GM08714 (cell line): ENCODE measurements at regions not wholly inside any gene's neighbourhood (a gene's known extent, or its start where the extent isn't known, plus 50 kb on each side); places are given as distances from the start of the nearest gene placed in this dataset.
"Not testable (repeated sequence)": the region's sequence is repeated elsewhere in the genome, so short reads cannot be mapped to it uniquely, and the experiment has no call there.

Source experiments
- H3K4me3 ChIP-seq: fragments of 200-500 bp; sonication (Bioruptor generic); 2 replicates; pipeline ENCODE4 v1.5.1; 2014; ENCODE audit warnings: mild to moderate bottlenecking, low read length, inconsistent platforms
- ZNF274 ChIP-seq: IDR thresholded peaks from 2 replicates; pipeline ENCODE4 v1.6.1; 2012; ENCODE audit warnings: mild to moderate bottlenecking, low read depth, low read length

- no peak for TF ChIP-seq ZNF274
- no peak overlapping the region for H3K4me3 ChIP-seq
Measured at GRCh38 chr13:44136696-44137268, 236.8 kb upstream of the SERP2 start.

- no peak for TF ChIP-seq ZNF274
- H3K4me3 ChIP-seq = no peak overlapping the region
Measured at GRCh38 chr13:44137466-44137865, 236.2 kb upstream of the SERP2 start.

- TF ChIP-seq ZNF274 = no peak
Measured at GRCh38 chr13:44140146-44140545, 233.5 kb upstream of the SERP2 start.

GRCh38 chr13:44140888-44141724, 232.5 kb upstream of the SERP2 start:
- TF ChIP-seq ZNF274 = no peak
- H3K4me3 ChIP-seq = peak overlapping the region; percentile 84; the same call in 1 of the 2 replicates

More at GRCh38 chr13:44140146-44140545, 233.5 kb upstream of the SERP2 start:
- H3K4me3 ChIP-seq = no peak overlapping the region

GRCh38 chr13:44141725-44142539, 231.7 kb upstream of the SERP2 start:
- no peak for TF ChIP-seq ZNF274
- H3K4me3 ChIP-seq = peak overlapping the region; percentile 84

- no peak for TF ChIP-seq ZNF274
Measured at GRCh38 chr13:44142540-44142867, 231.1 kb upstream of the SERP2 start.

GRCh38 chr13:44142941-44143665, 230.5 kb upstream of the SERP2 start:
- H3K4me3 ChIP-seq = no peak overlapping the region
- TF ChIP-seq ZNF274 = no peak

More at GRCh38 chr13:44142540-44142867, 231.1 kb upstream of the SERP2 start:
- peak overlapping the region; percentile 75 for H3K4me3 ChIP-seq

GRCh38 chr13:44146138-44146537, 227.5 kb upstream of the SERP2 start:
- no peak for TF ChIP-seq ZNF274
- no peak overlapping the region for H3K4me3 ChIP-seq

GRCh38 chr13:44147233-44147632, 226.4 kb upstream of the SERP2 start:
- no peak overlapping the region for H3K4me3 ChIP-seq
- no peak for TF ChIP-seq ZNF274

- TF ChIP-seq ZNF274 = no peak
Measured at GRCh38 chr13:44147648-44148047, 226.0 kb upstream of the SERP2 start.

GRCh38 chr13:44148159-44148914, 225.3 kb upstream of the SERP2 start:
- no peak overlapping the region for H3K4me3 ChIP-seq
- TF ChIP-seq ZNF274 = no peak

More at GRCh38 chr13:44147648-44148047, 226.0 kb upstream of the SERP2 start:
- no peak overlapping the region for H3K4me3 ChIP-seq

- H3K4me3 ChIP-seq = not testable (repeated sequence)
Measured at GRCh38 chr13:44149231-44149630, 224.4 kb upstream of the SERP2 start.

GRCh38 chr13:44149821-44150220, 223.8 kb upstream of the SERP2 start:
- no peak overlapping the region for H3K4me3 ChIP-seq
- no peak for TF ChIP-seq ZNF274

- no peak for TF ChIP-seq ZNF274
Measured at GRCh38 chr13:44151474-44151873, 222.2 kb upstream of the SERP2 start.

More at GRCh38 chr13:44151474-44151873, 222.2 kb upstream of the SERP2 start:
- H3K4me3 ChIP-seq = no peak overlapping the region
